Activated CD4-positive, alpha-beta T cell treated with anti-CD3 and anti-CD28 coated beads, Interleukin-2, amount 50 U/mL, for 4 hours (primary cell): ENCODE measurements at regions not wholly inside any gene's neighbourhood (a gene's known extent, or its start where the extent isn't known, plus 50 kb on each side); places are given as distances from the start of the nearest gene placed in this dataset.
"Not testable (repeated sequence)": the region's sequence is repeated elsewhere in the genome, so short reads cannot be mapped to it uniquely, and the experiment has no call there.

Experiments used
- DNase-seq, 2 experiments: peaks; one replicate each; pipeline ENCODE4 v3.0.0-alpha.2; 2020

DNA sequence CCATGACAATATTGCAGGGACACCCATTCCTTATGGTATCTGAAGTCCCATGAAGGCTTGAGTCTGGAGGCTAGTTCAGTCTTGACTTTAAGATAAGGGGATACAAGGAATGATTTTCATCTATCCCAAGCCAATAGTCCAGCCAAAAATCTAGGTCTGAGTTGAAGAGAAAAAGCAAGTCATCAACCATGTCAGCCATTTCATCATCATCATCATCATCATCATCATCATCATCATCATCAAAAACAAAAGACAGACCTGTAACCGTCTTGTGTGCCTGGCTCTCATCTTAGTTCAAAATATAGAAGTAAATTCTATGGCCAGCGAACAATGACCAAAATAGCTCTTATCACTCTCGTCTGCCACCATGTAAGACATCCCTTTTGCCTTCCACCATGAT lies 59.5 kb upstream of the FAM90A26 start:
- DNase-seq = not testable (repeated sequence)

DNA sequence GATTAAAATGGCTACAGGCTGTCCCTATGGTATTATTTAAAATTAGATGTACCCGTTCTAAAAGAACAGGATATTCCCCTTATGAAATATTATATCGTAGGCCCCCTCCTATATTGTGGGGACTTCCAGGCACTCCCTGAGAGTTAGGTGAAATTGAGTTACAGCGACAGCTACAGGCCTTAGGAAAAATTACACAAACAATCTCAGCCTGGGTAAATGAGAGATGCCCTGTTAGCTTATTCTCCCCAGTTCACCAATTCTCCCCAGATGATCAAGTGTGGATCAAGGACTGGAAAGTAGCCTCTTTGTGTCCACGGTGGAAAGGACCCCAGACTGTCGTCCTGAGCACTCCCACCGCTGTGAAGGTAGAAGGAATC lies 67.1 kb upstream of the FAM90A26 start:
- DNase-seq = not testable (repeated sequence)

DNA sequence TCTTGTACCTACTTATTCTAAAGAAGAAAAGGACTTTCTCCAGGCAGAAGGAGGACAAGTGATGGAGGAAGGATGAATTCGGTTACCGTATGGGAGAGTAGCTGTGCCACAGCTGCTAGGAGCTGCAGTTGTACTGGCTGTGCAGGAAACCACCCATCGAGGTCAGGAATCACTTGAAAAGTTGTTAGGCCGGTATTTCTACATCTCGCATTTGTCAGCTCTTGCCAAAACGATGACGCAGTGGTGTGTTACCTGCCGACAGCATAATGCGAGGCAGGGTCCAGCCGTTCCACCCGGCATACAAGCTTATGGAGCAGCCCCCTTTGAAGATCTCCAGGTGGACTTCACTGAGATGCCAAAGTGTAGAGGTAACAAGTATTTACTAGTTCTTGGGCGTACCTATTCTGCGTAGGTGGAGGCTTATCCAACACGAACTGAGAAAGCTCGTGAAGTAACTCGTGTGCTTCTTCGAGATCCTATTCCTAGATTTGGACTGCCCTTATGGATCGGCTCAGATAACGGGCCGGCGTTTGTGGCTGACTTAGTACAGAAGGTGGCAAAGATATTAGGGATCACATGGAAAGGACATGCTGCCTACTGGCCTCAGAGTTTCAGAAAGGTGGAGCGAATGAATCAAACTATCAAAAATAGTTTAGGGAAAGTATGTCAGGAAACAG lies 67.6 kb upstream of the FAM90A26 start:
- not testable (repeated sequence) for DNase-seq

DNA sequence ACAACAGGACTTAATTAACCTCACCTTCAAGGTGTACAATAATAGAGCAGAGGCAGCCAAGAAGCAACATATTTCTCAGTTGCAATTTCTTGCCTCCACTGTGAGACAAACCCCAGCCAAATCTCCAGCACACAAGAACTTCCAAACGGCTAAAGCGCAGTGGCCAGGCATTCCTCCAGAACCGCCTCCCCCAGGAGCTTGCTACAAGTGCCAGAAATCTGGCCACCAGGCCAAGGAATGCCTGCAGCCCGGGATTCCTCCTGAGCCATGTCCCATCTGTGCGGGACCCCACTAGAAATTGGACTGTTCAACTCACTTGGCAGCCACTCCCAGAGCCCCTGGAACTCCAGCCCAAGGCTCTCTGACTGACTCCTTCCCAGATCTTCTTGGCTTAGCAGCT lies 73.9 kb upstream of the FAM90A26 start:
- DNase-seq = not testable (repeated sequence)

DNA sequence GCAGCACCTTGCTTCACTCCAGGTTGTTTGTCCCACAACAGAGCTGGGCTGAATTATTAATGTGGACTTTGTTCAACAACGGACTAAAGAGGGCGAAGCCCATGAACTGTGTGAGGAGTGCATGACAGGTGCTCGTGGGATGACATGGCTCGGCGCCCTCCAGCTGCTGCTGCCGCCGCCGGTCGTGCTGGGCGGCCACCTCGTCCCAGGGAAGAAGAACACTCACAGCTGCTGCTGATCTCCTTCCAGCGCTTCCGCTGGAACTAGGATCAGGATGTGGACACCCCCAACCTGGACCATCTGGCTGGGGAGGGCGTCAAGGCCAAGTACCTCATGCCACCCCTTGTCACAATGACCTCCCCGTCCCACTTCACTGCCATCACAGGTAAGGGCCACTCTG lies 91.4 kb upstream of the FAM90A26 start:
- not testable (repeated sequence) for DNase-seq

DNA sequence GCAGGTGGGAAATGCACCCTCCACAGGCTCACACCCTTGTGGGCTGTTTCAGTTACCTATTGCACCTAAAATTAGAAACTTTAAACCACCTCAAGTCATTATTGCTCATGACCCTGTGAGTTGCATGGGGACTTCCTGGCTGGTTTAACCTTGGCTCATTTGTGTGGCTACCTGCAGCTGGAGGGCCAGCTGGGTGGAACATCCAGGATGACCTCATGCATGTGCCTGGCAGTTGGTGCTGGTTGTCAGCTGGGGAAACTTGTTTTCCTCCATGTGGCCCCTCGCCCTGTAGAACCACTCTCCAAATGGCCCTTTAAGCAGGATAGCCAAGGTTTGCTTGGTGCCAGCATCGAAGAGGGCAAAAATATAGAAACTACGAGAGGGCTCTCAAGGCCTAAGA lies 93.2 kb upstream of the FAM90A26 start:
- not testable (repeated sequence) for DNase-seq

DNA sequence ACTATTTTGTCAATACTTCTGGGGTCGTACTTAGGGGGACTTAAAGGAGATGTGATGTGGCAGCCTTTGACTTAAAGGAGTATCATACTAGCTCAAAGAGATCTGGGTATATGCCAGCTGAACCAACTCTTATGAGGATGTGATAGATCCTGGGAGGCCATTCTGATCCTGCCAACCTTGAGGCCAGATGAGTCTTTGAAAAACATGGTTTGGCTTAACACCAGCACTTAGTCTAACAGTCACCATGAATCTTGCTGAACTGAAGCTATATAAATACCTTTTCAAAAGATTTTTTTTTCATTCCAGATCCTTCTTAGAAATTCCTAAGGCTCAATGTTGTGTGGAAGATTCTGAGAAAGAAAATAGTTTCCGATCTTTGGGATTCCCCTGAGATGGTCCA lies 93.7 kb upstream of the FAM90A26 start:
- not testable (repeated sequence) for DNase-seq

DNA sequence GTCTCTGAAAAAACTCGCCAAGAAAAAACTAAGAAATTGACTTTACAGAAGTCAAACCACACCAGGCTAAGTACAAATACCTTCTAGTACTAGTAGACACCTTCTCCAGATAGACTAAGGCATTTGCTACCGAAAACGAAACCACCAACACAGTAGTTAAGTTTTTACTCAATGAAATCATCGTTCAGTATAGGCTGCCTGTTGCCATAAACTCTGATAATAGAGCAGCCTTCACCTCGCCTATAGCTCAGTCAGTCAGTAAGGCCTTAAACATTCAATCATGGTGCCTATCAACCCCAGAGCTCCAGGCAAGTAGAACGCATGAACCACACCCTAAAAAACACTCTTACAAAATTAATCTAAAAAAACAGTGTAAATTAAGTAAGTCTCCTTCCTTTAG lies 96.8 kb upstream of the FAM90A26 start:
- not testable (repeated sequence) for DNase-seq

DNA sequence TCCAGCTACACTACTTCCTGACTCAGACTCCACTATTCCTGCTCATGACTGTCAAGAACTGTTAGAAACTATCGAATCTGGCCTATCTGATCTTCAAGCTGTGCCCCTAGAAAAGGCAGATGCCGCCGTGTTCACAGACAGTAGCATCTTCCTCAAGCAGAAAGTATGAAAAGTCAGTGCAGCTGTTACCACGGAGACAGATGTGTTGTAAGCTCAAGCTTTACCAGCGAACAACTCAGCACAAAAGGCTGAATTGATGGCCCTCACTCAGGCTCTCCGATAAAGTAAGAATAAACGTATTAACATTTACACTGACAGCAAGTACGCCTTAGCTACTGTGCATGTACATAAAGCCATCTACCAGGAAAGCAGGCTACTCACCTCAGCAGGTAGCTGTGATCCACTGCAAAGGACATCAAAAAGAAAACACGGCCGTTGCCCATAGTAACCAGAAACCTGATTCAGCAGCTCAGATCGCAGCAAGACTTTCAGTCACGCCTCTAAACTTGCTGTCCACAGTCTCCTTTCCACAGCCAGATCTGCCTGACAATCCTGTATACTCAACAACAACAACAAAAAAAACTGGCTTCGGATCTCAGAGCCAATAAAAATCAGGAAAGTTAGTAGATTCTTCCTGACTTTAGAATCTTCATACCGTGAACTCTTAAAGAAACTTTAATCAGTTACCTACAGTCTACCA lies 97.5 kb upstream of the FAM90A26 start:
- not testable (repeated sequence) for DNase-seq

DNA sequence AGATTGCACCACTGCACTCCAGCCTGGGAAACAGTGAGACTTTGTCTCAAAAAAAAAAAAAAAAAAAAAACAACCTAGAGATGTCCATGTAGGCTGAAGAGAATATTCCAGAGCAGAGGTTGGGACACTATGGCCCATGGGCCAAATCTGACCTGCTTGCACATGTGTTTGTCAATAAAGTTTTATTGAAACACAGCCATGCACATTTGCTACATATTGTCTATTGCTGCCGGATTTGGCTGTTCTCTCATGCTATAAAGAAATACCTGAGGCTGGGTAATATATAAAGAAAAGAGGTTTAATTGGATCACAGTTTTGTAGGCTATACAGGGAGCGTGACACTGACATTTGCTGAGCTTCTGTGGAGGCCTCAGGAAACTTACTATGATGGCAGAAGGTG lies 102.3 kb upstream of the FAM90A26 start:
- DNase-seq = not testable (repeated sequence)

DNA sequence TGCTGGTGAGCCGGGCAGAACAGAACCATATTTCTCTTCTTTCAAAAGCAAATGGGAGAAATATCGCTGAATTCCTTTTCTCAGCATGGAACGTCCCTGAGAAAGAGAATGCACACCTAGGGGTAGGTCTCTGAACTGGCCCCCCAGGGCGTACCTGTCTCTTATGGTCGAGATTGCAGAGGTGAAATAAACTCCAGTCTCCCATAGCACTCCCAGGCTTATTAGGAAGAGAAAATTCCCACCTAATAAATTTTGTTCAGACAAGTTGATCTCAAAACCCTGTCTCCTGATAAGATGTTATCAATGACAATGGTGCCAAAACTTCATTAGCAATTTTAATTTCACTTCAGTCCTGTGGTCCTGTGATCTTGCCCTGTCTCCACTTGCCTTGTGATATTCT lies 106.6 kb upstream of the FAM90A26 start:
- DNase-seq = not testable (repeated sequence)

DNA sequence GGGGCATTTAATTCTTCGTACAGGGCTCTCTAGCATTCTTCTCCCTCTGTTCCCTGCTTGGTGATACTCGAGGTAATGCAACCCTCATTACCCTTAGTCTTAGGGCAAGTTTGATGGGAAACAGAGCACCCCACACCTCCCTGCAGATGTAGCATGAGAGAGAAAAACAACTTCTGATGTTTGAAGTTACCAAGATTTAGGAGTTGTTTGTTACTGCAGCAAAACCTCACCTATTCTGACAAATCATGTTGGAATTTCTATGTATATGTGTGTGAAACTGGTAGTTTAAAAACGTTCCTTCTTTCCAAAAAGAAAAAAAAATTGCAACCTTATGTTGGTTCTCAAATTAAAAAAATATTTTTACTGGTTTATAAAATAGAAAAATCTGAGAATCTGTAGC lies 145.3 kb upstream of the FAM90A26 start:
- not testable (repeated sequence) for DNase-seq

DNA sequence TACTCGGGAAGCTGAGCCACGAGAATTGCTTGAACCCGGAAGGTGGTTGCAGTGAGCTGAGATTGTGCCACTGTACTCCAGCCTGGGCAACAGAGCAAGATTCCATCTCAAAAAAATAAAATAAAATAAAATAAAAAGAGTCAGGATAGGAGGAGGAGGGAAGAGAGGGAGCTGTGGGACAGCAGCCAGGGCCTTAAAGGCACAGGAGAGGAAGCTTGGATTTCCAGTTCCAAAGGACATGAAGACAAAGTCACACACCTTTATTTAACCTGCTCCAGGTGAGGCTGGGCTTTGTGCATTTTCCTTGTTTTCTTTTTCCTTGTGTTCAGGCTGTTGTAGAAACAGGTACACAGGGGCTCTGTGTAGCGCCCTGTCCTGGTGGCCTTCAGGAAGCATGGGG lies 138.2 kb upstream of the HMX1 start:
- DNase-seq = not testable (repeated sequence)

DNA sequence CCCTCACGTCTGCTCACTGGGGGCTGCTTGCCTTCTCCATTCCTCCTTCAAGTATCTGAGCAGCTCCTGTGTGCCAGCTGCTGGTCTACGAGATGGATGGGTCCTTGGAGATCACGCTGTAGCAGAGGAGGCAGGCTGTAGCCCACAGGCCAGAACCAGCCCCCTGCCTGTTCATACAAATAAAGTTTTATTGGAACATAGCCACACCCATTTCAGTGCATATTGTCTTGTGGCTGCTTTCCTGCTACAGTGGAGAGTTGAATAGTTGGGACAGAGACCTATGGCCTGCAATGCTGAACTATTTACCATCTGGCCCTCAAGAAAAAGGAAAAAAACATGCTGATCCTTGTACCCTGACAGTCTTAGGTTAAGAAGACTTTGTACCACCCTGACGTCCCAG lies 136.8 kb upstream of the HMX1 start:
- not testable (repeated sequence) for DNase-seq

DNA sequence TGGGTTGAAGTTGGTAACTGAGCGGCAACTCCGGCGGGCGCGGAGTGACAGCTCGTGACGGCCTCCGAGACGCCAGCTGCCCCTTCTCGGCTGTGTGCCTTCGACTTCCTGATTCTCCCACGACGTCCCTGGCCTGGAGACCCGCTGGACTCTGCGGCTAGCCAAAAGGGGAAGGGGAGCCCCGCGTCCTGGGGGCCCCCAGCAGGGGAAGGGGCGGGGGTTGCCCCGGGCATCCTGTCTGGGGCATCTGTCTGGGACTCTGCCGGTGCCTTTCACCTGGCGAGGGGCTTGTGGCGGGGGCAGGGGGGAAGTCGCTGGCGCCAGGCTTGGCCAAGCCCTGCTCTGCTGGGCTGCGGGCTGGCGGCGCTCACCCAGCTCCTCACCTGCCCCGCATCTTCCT lies 129.5 kb upstream of the HMX1 start:
- DNase-seq = not testable (repeated sequence)

DNA sequence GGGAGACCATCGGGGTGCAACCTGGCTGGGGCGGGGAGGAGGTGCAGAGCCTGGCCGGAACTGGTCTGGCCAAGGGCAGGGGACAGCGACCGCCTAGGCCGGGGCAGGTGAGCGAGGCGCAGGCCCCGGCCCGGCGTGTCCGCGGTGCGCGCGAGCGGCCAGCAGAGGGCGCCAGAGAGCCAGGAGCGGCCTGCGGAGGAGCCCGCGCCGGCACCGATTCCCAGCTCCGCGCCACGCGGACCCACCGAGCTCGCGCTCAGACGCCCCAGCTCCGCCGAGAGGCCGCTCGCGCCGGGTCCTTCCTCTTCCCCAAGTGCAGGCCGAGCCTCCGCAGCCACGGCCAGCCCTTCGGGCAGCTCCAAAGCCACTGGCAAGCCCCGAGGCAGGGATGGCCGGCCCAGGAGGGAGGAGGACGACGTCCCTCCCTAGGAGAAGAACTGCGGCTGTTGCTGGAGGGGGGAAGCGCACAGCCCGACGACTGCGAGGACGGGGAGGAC lies 128.9 kb upstream of the HMX1 start:
- DNase-seq = peak; percentile 17 to 18

DNA sequence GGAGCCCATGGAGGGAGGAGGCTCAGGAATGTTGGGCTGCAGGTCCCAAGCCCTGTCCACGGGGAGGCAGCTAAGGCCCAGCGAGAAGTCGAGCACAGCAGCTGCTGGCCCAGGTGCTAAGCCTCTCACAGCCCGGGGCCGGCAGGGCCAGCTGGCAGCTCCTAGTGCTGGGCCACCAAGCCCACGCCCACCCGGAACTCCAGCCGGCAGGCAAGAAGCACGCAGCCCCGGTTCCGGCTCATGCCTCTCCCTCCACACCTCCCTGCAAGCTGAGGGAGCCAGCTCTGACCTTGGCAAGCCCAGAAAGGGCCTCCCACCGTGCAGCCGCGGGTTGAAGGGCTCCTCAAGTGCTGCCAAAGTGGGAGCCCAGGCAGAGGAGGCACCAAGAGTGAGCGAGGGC lies 121.3 kb upstream of the HMX1 start:
- not testable (repeated sequence) for DNase-seq

DNA sequence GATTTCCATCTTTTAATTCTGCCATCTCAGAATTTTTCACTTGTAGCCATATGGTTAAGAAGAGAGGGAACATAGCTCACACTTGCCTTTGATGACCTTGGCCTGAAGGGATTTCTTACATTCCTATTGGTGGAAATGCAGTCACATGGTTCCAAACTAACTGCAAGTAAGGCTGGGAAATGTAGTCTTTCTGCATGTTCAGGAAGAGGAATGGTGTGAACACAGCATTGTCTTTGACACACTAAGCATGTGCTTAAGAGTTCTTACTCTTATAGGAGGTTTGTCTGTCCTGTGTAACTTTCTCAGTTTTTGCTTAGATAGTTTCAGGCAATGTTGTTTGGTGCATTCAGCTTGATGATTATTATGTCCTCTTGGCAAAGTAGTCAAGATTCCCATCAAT lies 119.8 kb upstream of the HMX1 start:
- not testable (repeated sequence) for DNase-seq

DNA sequence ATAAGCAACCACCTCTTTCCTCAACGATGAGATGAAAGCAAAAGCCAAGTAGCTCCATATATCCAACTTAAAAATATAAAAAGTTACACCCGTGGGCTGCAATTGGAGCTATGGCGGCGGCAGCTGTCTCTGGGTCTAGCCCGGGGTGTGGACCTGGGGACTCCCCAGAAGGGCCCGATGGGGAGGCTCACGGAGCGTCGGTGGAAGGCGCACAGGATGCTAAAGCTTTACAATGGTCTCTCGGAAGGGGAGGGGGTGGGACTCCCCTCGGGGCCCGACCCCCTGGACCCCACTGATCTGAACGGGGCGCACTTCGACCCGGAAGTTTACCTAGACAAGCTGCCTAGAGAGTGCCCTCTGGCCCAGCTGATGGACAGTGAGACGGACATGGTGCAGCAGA lies 118.7 kb upstream of the HMX1 start:
- DNase-seq = not testable (repeated sequence)

DNA sequence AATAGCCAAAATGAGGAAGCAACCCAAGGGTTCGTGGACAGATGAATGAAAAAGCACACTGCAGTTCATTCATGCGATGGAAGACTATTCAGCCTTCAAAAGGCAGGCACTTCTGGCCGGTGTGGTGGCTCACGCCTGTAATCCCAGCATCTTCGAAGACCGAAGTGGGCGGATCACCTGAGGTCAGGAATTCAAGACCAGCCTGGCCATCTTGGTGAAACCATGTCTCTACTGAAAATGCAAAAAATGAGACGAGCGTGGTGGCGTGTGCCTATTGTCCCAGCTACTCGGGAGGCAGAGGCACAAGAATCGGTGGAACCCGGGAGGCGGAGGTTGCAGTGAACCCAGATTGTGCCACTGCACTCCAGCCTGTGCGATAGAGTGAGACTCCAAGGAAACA lies 114.1 kb upstream of the HMX1 start:
- DNase-seq = not testable (repeated sequence)

DNA sequence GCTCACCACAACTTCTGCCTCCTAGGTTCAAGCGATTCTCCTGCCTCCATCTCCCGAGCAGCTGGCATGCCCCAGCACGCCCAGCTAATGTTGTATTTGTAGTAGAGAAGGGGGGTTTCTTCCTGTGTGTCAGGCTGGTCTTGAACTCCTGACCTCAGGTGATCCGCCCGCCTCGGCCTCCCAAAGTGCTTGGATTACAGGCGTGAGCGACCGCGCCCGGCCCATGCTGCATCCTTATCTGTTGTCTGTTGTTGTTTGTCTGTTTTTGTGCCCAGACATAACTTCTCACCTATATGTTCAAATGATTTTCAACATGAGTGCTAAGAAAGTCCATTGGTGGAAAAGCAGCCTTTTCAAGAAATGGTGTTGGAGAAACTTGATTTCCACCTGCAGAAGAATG lies 113.0 kb upstream of the HMX1 start:
- DNase-seq = not testable (repeated sequence)

DNA sequence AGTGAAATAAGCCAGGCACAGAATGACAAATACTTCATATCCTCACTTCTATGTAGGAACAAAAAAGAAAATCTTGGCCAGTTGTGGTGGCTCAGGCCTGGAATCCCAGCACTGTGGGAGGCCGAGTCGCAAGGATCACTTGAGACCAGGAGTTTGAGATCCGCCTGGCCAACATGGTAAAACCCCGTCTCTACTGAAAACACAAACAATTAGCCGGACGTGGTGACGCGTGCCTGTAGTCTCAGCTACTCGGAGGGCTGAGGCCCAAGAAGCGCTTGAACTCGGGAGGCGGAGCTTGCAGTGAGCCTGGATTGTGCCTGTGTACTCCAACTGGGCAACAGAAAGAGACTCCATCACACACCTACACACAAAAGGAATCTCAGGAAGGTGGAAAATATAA lies 112.3 kb upstream of the HMX1 start:
- DNase-seq = not testable (repeated sequence)

DNA sequence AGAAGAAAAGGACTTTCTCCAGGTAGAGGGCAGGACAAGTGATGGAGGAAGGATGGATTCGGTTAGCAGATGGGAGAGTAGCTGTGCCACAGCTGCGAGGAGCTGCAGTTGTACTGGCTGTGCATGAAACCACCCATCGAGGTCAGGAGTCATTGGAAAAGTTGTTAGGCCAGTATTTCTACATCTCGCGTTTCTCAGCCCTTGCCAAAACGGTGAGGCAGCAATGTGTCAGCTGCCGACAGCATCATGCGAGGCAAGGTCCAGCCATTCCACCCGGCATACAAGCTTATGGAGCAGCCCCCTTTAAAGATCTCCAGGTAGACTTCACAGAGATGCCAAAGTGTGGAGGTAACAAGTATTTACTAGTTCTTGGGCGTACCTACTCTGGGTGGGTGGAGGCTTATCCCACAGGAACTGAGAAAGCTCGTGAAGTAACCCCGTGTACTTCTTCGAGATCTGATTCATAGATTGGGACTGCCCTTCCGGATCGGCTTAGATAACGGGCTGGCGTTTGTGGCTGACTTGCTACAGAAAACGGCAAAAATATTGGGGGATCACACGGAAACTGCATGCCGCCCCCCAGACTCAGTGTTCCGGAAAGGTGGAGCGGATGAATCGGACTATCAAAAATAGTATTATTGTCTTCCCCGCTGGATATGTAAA lies 105.0 kb upstream of the HMX1 start:
- DNase-seq = not testable (repeated sequence)

DNA sequence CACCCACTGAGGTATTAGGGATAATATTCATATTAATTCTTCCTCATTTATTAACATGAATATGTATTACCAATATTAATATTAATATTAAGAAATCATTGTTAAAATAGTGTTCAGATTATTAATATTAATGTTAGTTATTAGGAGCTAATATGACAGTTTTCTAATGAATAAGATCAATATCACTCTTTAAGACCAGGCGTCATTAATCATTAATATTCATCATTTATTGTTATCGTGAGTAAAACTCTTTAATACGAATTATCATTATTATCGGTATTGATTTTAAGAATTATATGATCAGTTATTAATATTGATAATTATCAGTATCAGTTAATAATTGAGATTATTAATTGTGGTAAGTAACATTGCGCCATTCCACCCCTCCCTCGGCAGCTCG lies 101.0 kb upstream of the HMX1 start:
- not testable (repeated sequence) for DNase-seq
